ENCODE measurements at regions not wholly inside any gene's neighbourhood (a gene's known extent, or its start where the extent isn't known, plus 50 kb on each side); places are given as distances from the start of the nearest gene placed in this dataset.

- DNase-seq (ENCODE audit: low read depth), result no peak
- TF ChIP-seq CTCF (IDR thresholded peaks at IDR 0.05; ENCODE audit: low read depth, low read length, missing control alignments), result no peak
- H3K4me3 ChIP-seq (ENCODE audit: low read depth, low read length), result no peak overlapping the region
- in situ Hi-C loops (cut with HindIII; ENCODE audit: low sequenced_read_pairs), result no loop called here
These were observed 133.7 kb upstream of the IFNGR1 start for GRCh38 chr6:137352859-137353258.

- H3K4me3 ChIP-seq (ENCODE audit: low read depth, low read length), result no peak overlapping the region
- no peak for TF ChIP-seq CTCF (IDR thresholded peaks at IDR 0.05; ENCODE audit: low read depth, low read length, missing control alignments)
- DNase-seq (ENCODE audit: low read depth), result no peak
- in situ Hi-C loops (cut with HindIII; ENCODE audit: low sequenced_read_pairs), result no loop called here
These were observed 132.7 kb upstream of the IFNGR1 start for GRCh38 chr6:137351890-137352289.

- no peak for TF ChIP-seq CTCF (IDR thresholded peaks at IDR 0.05; ENCODE audit: low read depth, low read length, missing control alignments)
- no peak for DNase-seq (ENCODE audit: low read depth)
- in situ Hi-C loops (cut with HindIII; ENCODE audit: low sequenced_read_pairs), result no loop called here
- H3K4me3 ChIP-seq (ENCODE audit: low read depth, low read length), result no peak overlapping the region
These were observed 131.7 kb upstream of the IFNGR1 start for GRCh38 chr6:137350857-137351256.

GRCh38 chr6:137349856-137350830 is 131.0 kb upstream of the IFNGR1 start:
- DNase-seq (ENCODE audit: low read depth), result no peak
- in situ Hi-C loops (cut with HindIII; ENCODE audit: low sequenced_read_pairs), result no loop called here
- no peak for TF ChIP-seq CTCF (IDR thresholded peaks at IDR 0.05; ENCODE audit: low read depth, low read length, missing control alignments)
- no peak overlapping the region for H3K4me3 ChIP-seq (ENCODE audit: low read depth, low read length)

GRCh38 chr6:137348777-137349176 is 129.6 kb upstream of the IFNGR1 start:
- in situ Hi-C loops (cut with HindIII; ENCODE audit: low sequenced_read_pairs), result no loop called here
- DNase-seq (ENCODE audit: low read depth), result no peak
- no peak overlapping the region for H3K4me3 ChIP-seq (ENCODE audit: low read depth, low read length)
- TF ChIP-seq CTCF (IDR thresholded peaks at IDR 0.05; ENCODE audit: low read depth, low read length, missing control alignments), result no peak

- TF ChIP-seq CTCF (IDR thresholded peaks at IDR 0.05; ENCODE audit: low read depth, low read length, missing control alignments), result no peak
- in situ Hi-C loops (cut with HindIII; ENCODE audit: low sequenced_read_pairs), result no loop called here
- H3K4me3 ChIP-seq (ENCODE audit: low read depth, low read length), result no peak overlapping the region
- no peak for DNase-seq (ENCODE audit: low read depth)
These were observed 124.1 kb upstream of the IFNGR1 start for GRCh38 chr6:137343241-137343640.
